T-helper 1 cell treated with Interleukin-12 subunit alpha and Interleukin-12 subunit beta and Interleukin-4 antibody, amounts not matched to agents 30 ng/mL and 1 ng/mL, for 36 hours (primary cell): ENCODE measurements at regions not wholly inside any gene's neighbourhood (a gene's known extent, or its start where the extent isn't known, plus 50 kb on each side); places are given as distances from the start of the nearest gene placed in this dataset.
"Not testable (repeated sequence)": the region's sequence is repeated elsewhere in the genome, so short reads cannot be mapped to it uniquely, and the experiment has no call there.

Experiments
- intact Hi-C: fragments of 100-400 bp; cut with micrococcal nuclease; formaldehyde crosslinking; loops from one replicate; pipeline ENCODE4 v1.15.1; 2024

GRCh38 chr14:81584495-81584894, 50.8 kb upstream of the SEL1L start:
- intact Hi-C loops = no loop called here

GRCh38 chr14:81589381-81590065, 55.9 kb upstream of the SEL1L start:
- intact Hi-C loops = no loop called here

- intact Hi-C loops = no loop called here
Observed at GRCh38 chr14:81591266-81591665, 57.6 kb upstream of the SEL1L start.

- intact Hi-C loops = no loop called here
Observed at GRCh38 chr14:81594012-81594411, 60.4 kb upstream of the SEL1L start.

- intact Hi-C loops = no loop called here
Observed at GRCh38 chr14:81605660-81606059, 72.0 kb upstream of the SEL1L start.

GRCh38 chr14:81613341-81614045, 79.8 kb upstream of the SEL1L start:
- intact Hi-C loops = no loop called here

- intact Hi-C loops = not testable (repeated sequence)
Observed at GRCh38 chr14:81614302-81614701, 80.6 kb upstream of the SEL1L start.

- intact Hi-C loops = no loop called here
Observed at GRCh38 chr14:81618695-81619094, 85.0 kb upstream of the SEL1L start.

GRCh38 chr14:81619816-81620215, 86.2 kb upstream of the SEL1L start:
- intact Hi-C loops = no loop called here

GRCh38 chr14:81623771-81624396, 90.2 kb upstream of the SEL1L start:
- intact Hi-C loops = not testable (repeated sequence)

- intact Hi-C loops = loop anchor here (1.0 kb wide), 1 partner anchor 365 kb away; no protein-coding TSS in a partner anchor
Observed at GRCh38 chr14:81625343-81625742, 91.7 kb upstream of the SEL1L start.

- intact Hi-C loops = no loop called here
Observed at GRCh38 chr14:81632157-81632556, 98.5 kb upstream of the SEL1L start.

GRCh38 chr14:81633496-81633895, 99.8 kb upstream of the SEL1L start:
- intact Hi-C loops = no loop called here

GRCh38 chr14:81637639-81638038, 104.0 kb upstream of the SEL1L start:
- intact Hi-C loops = no loop called here

- intact Hi-C loops = no loop called here
Observed at GRCh38 chr14:81638656-81639280, 105.1 kb upstream of the SEL1L start.

- intact Hi-C loops = no loop called here
Observed at GRCh38 chr14:81653626-81654025, 120.0 kb upstream of the SEL1L start.

GRCh38 chr14:81655423-81656314, 122.0 kb upstream of the SEL1L start:
- intact Hi-C loops = no loop called here

GRCh38 chr14:81656811-81657210, 123.2 kb upstream of the SEL1L start:
- intact Hi-C loops = no loop called here

GRCh38 chr14:81662066-81662465, 128.4 kb upstream of the SEL1L start:
- intact Hi-C loops = no loop called here

GRCh38 chr14:81662570-81663197, 129.0 kb upstream of the SEL1L start:
- intact Hi-C loops = no loop called here
